ENCODE measurements at regions not wholly inside any gene's neighbourhood (a gene's known extent, or its start where the extent isn't known, plus 50 kb on each side); places are given as distances from the start of the nearest gene placed in this dataset.

DNA sequence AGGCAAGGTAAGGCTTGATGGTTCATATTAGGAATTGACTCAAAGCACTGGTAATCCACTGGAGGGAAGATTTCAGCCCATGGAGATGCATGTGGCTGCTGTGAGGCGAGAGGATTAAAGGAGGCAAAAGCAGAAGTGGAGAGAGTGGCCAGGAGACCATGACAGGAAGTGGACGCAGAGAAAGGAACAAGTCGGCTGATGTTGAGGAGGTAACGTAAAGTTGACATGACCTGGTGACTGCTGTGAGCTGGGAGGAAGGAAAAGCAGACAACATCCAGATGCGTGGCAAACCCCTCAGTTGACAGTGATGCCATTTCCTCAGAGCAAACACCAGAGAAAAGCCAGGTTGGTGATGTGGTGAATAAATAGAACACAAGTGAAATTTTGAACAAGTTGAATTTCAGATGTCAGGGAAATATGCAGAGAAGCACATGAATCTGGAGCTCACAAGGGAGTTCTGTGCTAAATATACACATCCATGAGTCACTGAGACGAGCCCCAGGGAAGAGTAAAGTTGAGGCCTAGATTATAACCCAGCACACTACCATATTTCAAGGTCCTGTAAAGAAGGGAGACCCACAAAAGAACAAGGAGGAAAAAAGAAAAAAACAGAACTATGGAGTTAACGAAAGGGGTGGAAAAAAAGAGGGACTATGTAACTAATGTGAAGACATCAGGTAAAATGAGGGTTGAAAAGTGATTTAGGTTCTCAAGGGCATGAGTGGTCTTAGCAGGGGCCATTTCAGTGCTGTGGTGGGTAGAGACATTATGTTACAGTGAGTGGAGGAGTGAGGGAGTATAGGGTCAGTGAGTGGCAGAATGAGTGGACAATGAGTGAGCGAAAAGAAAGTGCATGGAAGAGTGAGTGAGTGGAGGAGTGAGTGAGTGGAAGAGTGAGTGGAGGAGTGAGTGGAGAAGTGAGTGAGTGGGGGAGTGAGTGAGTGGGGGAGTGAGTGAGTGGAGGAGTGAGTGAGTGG, 61.6 kb upstream of the GZMB start:
- H3K4me1 ChIP-seq (replicated peaks; ENCODE audit: insufficient read depth): no peaks in the 10 kb centered on the region
- H3F3A ChIP-seq (ENCODE audit: insufficient read depth, low read depth): no peaks in the 10 kb centered on the region
- H3K79me2 ChIP-seq (ENCODE audit: low read depth): no peaks in the 10 kb centered on the region
- DNase-seq: no peak
- intact Hi-C loops (cut with micrococcal nuclease; ENCODE audit: unreplicated experiment): no loop called here
- H2AFZ ChIP-seq: no peak overlapping the region
- H3K9me2 ChIP-seq (ENCODE audit: insufficient read depth): no peaks in the 10 kb centered on the region
- CTCF ChIA-PET: no interaction called here
- H4K20me1 ChIP-seq (ENCODE audit: insufficient read depth): no peaks in the 10 kb centered on the region
- POLR2A ChIA-PET (ENCODE audit: unreplicated experiment): no interaction called here
- BruUV-seq (replicated peaks): no TSS peak
- no peak overlapping the region for H3K4me3 ChIP-seq
- H3K36me3 ChIP-seq (ENCODE audit: low read depth): no peaks in the 10 kb centered on the region
- TF ChIP-seq EZH2 (IDR thresholded peaks at IDR 0.05; ENCODE audit: low read depth) (no peak), CTCF (conservative IDR thresholded peaks at IDR 0.05) (no peak)
- no peak overlapping the region for H3K4me2 ChIP-seq
- no peak overlapping the region for H3K27ac ChIP-seq
- H3K9me3 ChIP-seq (ENCODE audit: insufficient read depth, low read depth): no peaks in the 10 kb centered on the region
- H3K27me3 ChIP-seq (ENCODE audit: insufficient read depth, low read depth): no peaks in the 10 kb centered on the region

DNA sequence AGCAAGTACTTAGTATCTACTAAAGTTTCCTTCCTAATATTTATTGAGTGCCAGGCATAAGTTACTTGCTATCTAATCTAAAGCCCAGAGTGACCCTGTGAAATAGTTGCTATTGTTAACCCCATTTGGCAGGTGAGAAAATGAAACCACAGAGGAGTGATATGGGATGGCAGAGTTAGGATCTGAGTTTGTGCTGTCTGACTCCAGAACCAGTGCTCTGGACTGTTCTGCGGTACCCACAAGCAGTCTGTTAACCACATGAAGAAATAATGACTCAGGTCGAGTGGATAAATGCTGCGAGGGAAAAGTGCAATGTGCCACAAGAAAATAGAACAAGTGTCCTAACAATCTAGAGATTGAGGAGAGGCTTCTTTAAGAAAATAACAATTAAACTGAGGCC, 60.7 kb upstream of the GZMB start:
- DNase-seq: no peak
- Histone ChIP-seq H3K4me1 (replicated peaks; ENCODE audit: insufficient read depth) (no peaks in the 10 kb centered on the region), H3K36me3 (ENCODE audit: low read depth) (no peaks in the 10 kb centered on the region), H3K79me2 (ENCODE audit: low read depth) (no peaks in the 10 kb centered on the region), H3K9me3 (ENCODE audit: insufficient read depth, low read depth) (no peaks in the 10 kb centered on the region), H3F3A (ENCODE audit: insufficient read depth, low read depth) (no peaks in the 10 kb centered on the region), H3K9me2 (ENCODE audit: insufficient read depth) (no peaks in the 10 kb centered on the region), H4K20me1 (ENCODE audit: insufficient read depth) (no peaks in the 10 kb centered on the region), H3K4me2 (no peak overlapping the region), H3K27ac (no peak overlapping the region), H2AFZ (no peak overlapping the region), H3K27me3 (ENCODE audit: insufficient read depth, low read depth) (no peaks in the 10 kb centered on the region), H3K4me3 (no peak overlapping the region)
- BruUV-seq (replicated peaks): no TSS peak
- ChIA-PET CTCF (no interaction called here), POLR2A (ENCODE audit: unreplicated experiment) (no interaction called here)
- intact Hi-C loops (cut with micrococcal nuclease; ENCODE audit: unreplicated experiment): no loop called here
- TF ChIP-seq CTCF (conservative IDR thresholded peaks at IDR 0.05): no peak
- TF ChIP-seq EZH2 (IDR thresholded peaks at IDR 0.05; ENCODE audit: low read depth): no peak

- Histone ChIP-seq H3K9me2 (ENCODE audit: insufficient read depth) (no peaks in the 10 kb centered on the region), H3K36me3 (ENCODE audit: low read depth) (no peaks in the 10 kb centered on the region), H3K4me2 (no peak overlapping the region), H3K4me3 (no peak overlapping the region), H3K4me1 (replicated peaks; ENCODE audit: insufficient read depth) (no peaks in the 10 kb centered on the region), H4K20me1 (ENCODE audit: insufficient read depth) (no peaks in the 10 kb centered on the region), H3K79me2 (ENCODE audit: low read depth) (no peaks in the 10 kb centered on the region), H3K27me3 (ENCODE audit: insufficient read depth, low read depth) (no peaks in the 10 kb centered on the region), H3F3A (ENCODE audit: insufficient read depth, low read depth) (no peaks in the 10 kb centered on the region), H2AFZ (no peak overlapping the region), H3K9me3 (ENCODE audit: insufficient read depth, low read depth) (no peaks in the 10 kb centered on the region), H3K27ac (no peak overlapping the region)
- POLR2A ChIA-PET (ENCODE audit: unreplicated experiment): no interaction called here
- CTCF ChIA-PET: no interaction called here
- DNase-seq: no peak
- TF ChIP-seq EZH2 (IDR thresholded peaks at IDR 0.05; ENCODE audit: low read depth) (no peak), CTCF (conservative IDR thresholded peaks at IDR 0.05) (no peak)
- BruUV-seq (replicated peaks): no TSS peak
- intact Hi-C loops (cut with micrococcal nuclease; ENCODE audit: unreplicated experiment): no loop called here
These were observed 60.0 kb upstream of the GZMB start for GRCh38 chr14:24693983-24694382.
